Neutrophil (primary cell): ENCODE measurements at regions not wholly inside any gene's neighbourhood (a gene's known extent, or its start where the extent isn't known, plus 50 kb on each side); places are given as distances from the start of the nearest gene placed in this dataset.

Experiments used
- H3K27ac ChIP-seq: fragments of 200-600 bp; sonication (generic); 2 replicates; pipeline ENCODE4 v1.5.1; 2016; ENCODE audit warnings: mild to moderate bottlenecking, moderate library complexity
- H3K27me3 ChIP-seq: fragments of 200-600 bp; sonication (generic); 2 replicates; pipeline ENCODE4 v1.6.0; 2016; ENCODE audit warnings: mild to moderate bottlenecking
- H3K36me3 ChIP-seq: fragments of 200-600 bp; sonication (generic); 2 replicates; pipeline ENCODE4 v1.5.1; 2017
- H3K4me1 ChIP-seq, 2 experiments: fragments of 200-600 bp in 1 of 2; sonication (generic) in 1 of 2; 1 replicate in 1 of 2; 2 replicates in 1 of 2; pipeline versions ENCODE4 v1.5.1 to v1.6.1; 2013 to 2016; ENCODE audit warnings: low read depth in 1 of 2, low read length in 1 of 2, mild to moderate bottlenecking in 1 of 2, moderate library complexity in 1 of 2; ENCODE audit not compliant: control insufficient read depth in 1 of 2, insufficient read depth in 1 of 2
- H3K4me3 ChIP-seq, 2 experiments: fragments of 200-600 bp in 1 of 2; sonication (generic) in 1 of 2; 1 replicate in 1 of 2; 2 replicates in 1 of 2; pipeline ENCODE4 v1.5.1; 2013 to 2016; ENCODE audit warnings: low read depth in 1 of 2, low read length in 1 of 2, mild to moderate bottlenecking in 1 of 2, moderate library complexity in 1 of 2
- H3K9me3 ChIP-seq: fragments of 200-600 bp; sonication (generic); 2 replicates; pipeline ENCODE4 v1.5.1; 2016
- TF ChIP-seq, protein P1 (sequence below): fragments of 200-600 bp; sonication (generic); IDR thresholded peaks from 2 replicates; pipeline ENCODE4 v1.5.1; 2016; ENCODE audit warnings: antibody characterized with exemption

- Histone ChIP-seq H3K27ac (no peak overlapping the region), H3K36me3 (no peaks in the 10 kb centered on the region)
Observed at GRCh38 chr3:103968751-103969150, 1398.0 kb upstream of the ALCAM start.

DNA sequence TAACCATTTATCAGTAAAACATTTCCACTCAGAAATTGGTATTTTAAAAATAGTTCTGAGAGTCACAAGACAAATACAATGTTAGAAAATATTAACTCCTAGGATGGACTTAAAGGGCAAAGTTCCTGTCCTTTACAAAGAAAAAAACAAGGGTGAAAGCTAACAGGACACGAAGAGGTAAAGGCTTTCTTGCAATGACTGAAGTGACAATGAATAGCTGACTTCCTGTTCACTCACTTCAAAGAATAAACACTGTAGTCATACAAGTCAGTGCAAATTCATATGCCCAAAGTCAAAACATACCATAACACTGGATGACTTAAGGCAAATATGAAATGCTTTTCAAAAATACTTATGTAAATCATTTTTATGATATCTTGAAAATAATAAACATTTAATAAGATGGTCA lies 1389.8 kb upstream of the ALCAM start:
- Histone ChIP-seq H3K4me3 (no peak overlapping the region), H3K9me3 (no peaks in the 10 kb centered on the region), H3K27ac (no peak overlapping the region), H3K4me1 (no peaks in the 10 kb centered on the region), H3K27me3 (no peaks in the 10 kb centered on the region), H3K36me3 (no peaks in the 10 kb centered on the region)
- TF ChIP-seq, protein P1, sequence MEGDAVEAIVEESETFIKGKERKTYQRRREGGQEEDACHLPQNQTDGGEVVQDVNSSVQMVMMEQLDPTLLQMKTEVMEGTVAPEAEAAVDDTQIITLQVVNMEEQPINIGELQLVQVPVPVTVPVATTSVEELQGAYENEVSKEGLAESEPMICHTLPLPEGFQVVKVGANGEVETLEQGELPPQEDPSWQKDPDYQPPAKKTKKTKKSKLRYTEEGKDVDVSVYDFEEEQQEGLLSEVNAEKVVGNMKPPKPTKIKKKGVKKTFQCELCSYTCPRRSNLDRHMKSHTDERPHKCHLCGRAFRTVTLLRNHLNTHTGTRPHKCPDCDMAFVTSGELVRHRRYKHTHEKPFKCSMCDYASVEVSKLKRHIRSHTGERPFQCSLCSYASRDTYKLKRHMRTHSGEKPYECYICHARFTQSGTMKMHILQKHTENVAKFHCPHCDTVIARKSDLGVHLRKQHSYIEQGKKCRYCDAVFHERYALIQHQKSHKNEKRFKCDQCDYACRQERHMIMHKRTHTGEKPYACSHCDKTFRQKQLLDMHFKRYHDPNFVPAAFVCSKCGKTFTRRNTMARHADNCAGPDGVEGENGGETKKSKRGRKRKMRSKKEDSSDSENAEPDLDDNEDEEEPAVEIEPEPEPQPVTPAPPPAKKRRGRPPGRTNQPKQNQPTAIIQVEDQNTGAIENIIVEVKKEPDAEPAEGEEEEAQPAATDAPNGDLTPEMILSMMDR = no peak

More at GRCh38 chr3:103968751-103969150, 1398.0 kb upstream of the ALCAM start:
- Histone ChIP-seq H3K27me3 (no peaks in the 10 kb centered on the region), H3K4me3 (no peak overlapping the region), H3K4me1 (no peaks in the 10 kb centered on the region), H3K9me3 (no peaks in the 10 kb centered on the region)
- TF ChIP-seq, protein P1 = no peak

DNA sequence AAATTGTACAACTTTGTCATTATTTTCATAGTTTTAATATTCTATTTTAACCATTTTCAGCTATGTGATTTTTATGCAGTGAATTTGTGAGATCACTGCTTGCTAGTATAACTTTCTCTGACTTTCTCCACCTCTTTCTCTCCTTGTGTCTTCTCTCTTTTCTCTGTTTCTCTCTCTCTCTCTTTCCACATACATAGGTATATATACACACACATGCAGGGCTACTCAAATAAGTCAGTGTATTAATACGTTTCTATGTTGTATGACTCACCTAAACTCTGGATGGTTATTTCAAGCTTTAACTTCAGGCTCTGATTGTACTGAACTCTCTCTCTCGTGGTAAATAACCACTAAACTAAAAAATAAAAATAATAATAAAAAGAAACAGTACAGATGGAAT lies 1389.3 kb upstream of the ALCAM start:
- no peak overlapping the region for H3K4me3 ChIP-seq
- TF ChIP-seq, protein P1 = no peak
- no peak overlapping the region for H3K27ac ChIP-seq
- no peaks in the 10 kb centered on the region for H3K9me3 ChIP-seq
- no peaks in the 10 kb centered on the region for H3K27me3 ChIP-seq
- no peaks in the 10 kb centered on the region for H3K4me1 ChIP-seq
- no peaks in the 10 kb centered on the region for H3K36me3 ChIP-seq

- TF ChIP-seq, protein P1 = no peak
- H3K27me3 ChIP-seq = no peaks in the 10 kb centered on the region
- no peaks in the 10 kb centered on the region for H3K9me3 ChIP-seq
- no peaks in the 10 kb centered on the region for H3K4me1 ChIP-seq
- no peak overlapping the region for H3K4me3 ChIP-seq
- H3K27ac ChIP-seq = no peak overlapping the region
- H3K36me3 ChIP-seq = no peaks in the 10 kb centered on the region
Observed at GRCh38 chr3:103991461-103992115, 1375.1 kb upstream of the ALCAM start.

DNA sequence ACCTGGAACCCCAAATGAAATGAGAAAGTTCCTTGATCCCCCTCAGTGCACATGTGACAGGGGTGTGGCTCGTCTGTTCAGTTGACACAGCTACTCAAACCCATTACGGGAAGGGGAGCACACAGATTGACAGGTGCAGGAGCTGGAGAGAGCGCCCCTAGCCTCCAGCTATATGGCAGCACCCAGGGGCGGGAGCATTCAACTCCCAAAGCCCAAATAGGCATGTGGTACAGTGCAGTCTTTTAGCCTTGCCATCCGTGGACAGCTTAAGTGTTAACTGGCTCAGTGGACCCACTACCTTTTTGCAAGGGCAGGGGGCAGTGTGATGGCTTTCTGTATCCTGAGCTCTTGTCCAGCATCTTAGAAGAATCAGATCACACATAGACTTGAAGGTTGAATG lies 1374.2 kb upstream of the ALCAM start:
- no peaks in the 10 kb centered on the region for H3K9me3 ChIP-seq
- no peaks in the 10 kb centered on the region for H3K27me3 ChIP-seq
- H3K4me1 ChIP-seq = no peaks in the 10 kb centered on the region
- no peak overlapping the region for H3K27ac ChIP-seq
- no peaks in the 10 kb centered on the region for H3K36me3 ChIP-seq
- no peak overlapping the region for H3K4me3 ChIP-seq
- TF ChIP-seq, protein P1 = no peak
